Stimulated activated CD8-positive, alpha-beta memory T cell treated with anti-CD3 and anti-CD28 coated beads, Interleukin-15, amount 100 ng/mL, for 48 hours (primary cell): ENCODE measurements at regions not wholly inside any gene's neighbourhood (a gene's known extent, or its start where the extent isn't known, plus 50 kb on each side); places are given as distances from the start of the nearest gene placed in this dataset.
"Not testable (repeated sequence)": the region's sequence is repeated elsewhere in the genome, so short reads cannot be mapped to it uniquely, and the experiment has no call there.

ENCODE experiments used
- DNase-seq, 2 donors: peaks; one replicate each; pipeline ENCODE4 v3.0.0-alpha.2; 2020; ENCODE audit warnings: low read depth in 2 of 2

- no peak for DNase-seq
These were observed 61.9 kb upstream of the VASH1 start for GRCh38 chr14:76699209-76699938.

GRCh38 chr14:76699939-76700590 is 61.2 kb upstream of the VASH1 start:
- no peak for DNase-seq

DNA sequence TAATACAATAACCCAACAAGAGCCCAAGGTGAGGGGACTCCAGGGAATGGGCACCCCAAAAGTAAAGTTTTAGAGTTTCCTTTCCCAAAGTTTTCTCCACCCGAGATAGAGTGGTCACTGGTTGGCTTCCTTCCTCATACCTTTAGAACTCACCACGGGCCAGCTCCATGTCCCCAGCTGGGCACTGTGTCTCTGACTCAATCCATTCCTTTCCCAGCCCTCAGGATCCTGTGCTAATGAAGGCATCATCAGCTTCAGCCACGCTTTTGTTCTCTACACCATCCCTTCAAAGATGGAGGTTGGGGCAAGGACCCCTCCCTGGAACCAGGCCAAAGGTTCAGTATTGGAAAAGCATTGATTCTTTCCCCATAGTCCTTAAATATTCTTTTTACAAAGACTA is 59.8 kb upstream of the VASH1 start:
- no peak for DNase-seq

DNA sequence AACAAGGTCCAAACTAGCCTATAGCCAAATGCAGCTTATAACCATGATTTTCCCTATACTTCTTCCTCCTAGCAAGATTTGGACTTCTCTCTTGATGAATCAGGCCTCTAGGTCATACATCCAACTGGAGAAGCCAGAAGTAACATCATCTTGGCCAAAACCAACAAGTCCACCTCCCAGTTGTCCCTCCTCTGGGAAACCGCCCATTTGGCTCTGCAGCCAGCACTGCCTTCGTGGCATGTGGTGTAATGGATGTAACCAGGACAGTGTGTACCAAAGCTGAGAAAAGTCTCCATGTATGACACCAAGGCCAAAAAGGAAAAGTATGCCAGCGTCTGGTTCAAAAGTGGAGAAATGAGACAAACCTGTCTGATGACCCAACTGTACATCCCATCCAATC is 59.3 kb upstream of the VASH1 start:
- DNase-seq, result no peak

DNA sequence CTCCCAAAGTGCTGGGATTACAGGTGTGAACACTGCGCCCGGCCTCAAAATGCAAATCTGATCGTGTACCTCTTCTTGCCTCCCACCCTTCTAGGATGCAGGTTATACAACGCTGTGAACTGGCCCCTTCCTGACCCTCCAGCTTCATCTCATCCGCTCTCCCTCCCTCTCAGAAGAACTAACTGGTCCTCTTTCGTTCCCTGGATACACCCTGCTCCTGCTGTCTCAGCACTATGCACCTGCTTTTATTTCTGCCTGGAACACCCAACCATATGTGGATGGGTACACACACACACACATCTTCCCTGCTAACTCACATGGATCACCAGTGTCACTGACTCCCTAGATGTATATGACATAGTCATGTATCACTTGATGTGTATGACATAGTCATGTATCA is 56.1 kb upstream of the VASH1 start:
- no peak for DNase-seq

DNA sequence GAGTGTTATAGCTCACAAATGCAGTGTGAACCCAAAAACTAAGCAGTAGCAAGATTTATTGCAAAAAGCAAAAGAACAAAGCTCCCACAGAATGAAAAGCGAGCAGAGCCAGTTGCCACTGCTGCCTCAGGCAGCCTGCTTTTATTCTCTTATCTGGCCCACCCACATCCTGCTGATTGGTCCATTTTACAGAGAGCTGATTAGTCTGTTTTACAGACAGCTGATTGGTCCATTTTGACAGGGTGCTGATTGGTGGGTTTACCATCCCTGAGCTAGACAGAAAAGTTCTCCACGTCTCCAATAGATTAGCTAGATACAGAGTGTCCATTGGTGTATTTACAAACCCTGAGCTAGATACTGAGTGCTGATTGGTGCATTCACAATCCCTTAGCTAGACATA is 55.1 kb upstream of the VASH1 start:
- DNase-seq, result not testable (repeated sequence)

DNA sequence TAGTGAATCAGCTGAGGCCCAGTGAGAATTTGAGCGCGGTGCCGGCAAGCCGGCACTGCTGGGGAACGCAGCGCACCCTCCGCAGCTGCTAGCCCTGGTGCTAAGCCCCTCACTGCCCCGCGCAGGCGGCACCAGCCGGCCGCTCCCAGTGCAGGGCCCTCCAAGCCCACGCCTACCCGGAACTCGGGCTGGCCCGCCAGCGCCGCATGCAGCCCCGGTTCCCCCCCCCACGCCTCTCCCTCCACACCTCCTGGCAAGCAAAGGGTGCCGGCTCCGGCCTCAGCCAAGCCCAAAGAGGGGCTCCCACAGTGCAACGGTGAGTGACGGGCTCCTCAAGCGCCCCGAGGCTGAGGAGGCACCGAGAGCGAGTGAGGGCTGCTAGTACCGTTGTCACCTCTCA is 54.5 kb upstream of the VASH1 start:
- no peak for DNase-seq

DNA sequence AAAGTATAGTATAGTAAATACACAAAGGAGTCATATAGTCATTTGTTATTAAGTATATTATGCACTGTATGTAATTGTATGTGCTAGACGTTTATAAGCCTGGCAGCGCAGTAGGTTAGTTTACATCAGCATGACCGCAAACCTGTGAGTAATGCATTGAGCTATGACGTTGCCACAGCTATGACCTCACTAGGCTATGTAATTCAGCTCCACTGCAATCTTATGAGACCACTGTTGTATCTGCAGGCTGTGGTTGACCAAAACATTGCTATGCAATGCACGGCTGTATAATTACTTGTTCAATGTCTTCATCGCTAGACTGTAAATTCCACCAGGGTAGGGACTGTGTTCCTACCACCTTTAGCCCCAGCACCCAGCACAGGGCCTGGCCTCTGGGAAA is 53.2 kb upstream of the VASH1 start:
- DNase-seq, result no peak

DNA sequence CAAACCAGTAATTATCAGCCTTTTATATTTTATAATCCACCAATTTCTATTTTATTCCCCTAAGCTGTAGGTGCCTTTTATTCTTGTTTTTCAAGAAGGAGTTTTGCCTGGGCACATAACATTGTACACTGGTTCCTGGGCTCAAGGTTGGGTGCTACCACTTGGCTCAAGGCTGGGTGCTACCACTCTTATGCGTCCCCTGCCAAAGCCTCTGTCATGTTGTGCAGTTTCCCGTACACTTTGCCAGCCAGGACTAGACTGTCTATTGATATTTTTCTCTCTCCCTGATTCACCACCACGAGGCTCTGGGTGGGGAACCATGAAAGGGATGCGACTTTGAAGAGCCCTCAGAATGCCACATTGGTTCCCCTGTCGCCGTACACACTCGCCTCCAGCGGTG is 52.5 kb upstream of the VASH1 start:
- DNase-seq, result no peak

GRCh38 chr14:76710056-76711010 is 50.9 kb upstream of the VASH1 start:
- DNase-seq, result no peak
